Fibroblast of skin of left quadriceps (primary cell): ENCODE measurements at regions not wholly inside any gene's neighbourhood (a gene's known extent, or its start where the extent isn't known, plus 50 kb on each side); places are given as distances from the start of the nearest gene placed in this dataset.
A peak's percentile ranks its signal among the peaks of the same experiment; 100 is the strongest.
"Not testable (repeated sequence)": the region's sequence is repeated elsewhere in the genome, so short reads cannot be mapped to it uniquely, and the experiment has no call there.

Experiments used
- DNase-seq, 2 experiments: peaks; one replicate each; pipeline ENCODE4 v3.0.0-alpha.2; 2013; ENCODE audit warnings: low read depth in 2 of 2

- DNase-seq = peak in 1 of 2 experiments; percentile 31
Observed at GRCh38 chr12:89228491-89228890, 123.8 kb downstream of the DUSP6 start.

GRCh38 chr12:89227774-89228173, 124.5 kb downstream of the DUSP6 start:
- DNase-seq = no peak

DNA sequence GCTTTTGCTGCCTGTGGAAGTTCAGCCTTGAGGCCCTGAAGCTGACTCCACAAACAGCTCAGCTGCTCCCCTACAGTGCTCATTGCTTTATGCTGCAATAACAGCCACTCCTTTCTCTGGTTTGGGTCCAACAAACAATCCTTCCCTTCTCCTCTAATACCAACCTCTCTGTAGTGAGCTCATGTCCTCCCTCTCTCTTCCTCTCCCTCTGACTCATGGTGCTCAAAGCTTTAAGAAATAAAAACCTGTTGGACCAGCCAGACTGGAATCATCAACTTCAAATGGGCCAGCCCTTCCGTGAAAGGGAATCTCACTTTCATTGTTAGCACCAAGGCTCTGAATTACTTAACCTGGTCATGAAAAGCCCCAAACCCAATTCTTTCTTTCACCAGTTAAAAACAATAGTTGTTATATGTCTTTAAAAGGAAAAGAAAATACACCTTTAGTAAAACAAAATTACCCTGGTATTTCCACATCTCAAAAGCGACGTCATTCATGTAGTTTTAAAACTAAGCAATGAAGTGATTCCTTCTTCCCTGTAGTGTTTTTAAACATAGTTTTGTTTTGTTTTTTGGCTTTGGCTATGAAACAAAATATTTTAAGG, 126.4 kb downstream of the DUSP6 start:
- peak; percentile 59 to 63 for DNase-seq

- DNase-seq = no peak
Observed at GRCh38 chr12:89225401-89225800, 126.9 kb downstream of the DUSP6 start.

DNA sequence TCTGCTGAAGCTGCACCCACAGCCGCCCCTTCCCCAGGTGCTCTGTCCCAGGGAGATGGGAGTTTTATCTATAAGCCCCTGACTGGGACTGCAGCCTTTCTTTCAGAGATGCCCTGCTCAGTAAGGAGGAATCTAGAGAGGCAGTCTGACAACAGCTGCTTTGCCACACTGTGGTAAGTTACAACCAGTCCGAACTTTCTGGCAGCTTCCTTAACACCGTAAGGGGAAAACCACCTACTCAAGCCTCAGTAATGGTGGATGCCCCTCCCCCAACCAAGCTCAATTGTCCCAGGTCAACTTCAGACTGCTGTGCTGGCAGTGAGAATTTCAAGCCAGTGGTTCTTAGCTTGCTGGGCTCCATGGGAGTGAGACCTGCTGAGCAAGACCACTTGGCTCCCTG, 129.7 kb downstream of the DUSP6 start:
- not testable (repeated sequence) for DNase-seq

- no peak for DNase-seq
Observed at GRCh38 chr12:89217472-89217871, 134.8 kb downstream of the DUSP6 start.

- no peak for DNase-seq
Observed at GRCh38 chr12:89216211-89216952, 135.9 kb downstream of the DUSP6 start.

DNA sequence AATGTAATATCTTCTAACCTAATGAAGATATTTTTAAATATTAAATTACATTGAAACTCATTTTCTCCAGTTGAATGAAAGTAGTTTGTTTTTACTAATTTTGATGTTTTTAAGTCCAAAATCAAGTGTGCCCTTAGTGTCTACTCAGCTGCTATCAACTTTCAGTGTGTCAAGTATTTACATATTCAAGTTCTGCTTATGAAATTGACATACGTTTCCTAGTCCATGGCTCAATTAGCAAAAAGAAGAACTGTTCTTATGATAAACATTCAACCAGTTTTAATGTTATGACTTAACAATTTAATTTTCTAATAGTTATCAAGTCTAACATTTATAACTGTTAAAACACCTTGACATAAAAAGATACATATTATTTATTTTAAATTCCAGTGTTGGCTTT, 137.1 kb downstream of the DUSP6 start:
- no peak for DNase-seq

GRCh38 chr12:89213747-89214146, 138.6 kb downstream of the DUSP6 start:
- no peak for DNase-seq

- no peak for DNase-seq
Observed at GRCh38 chr12:89213139-89213538, 139.2 kb downstream of the DUSP6 start.

- DNase-seq = no peak
Observed at GRCh38 chr12:89212339-89212771, 139.9 kb downstream of the DUSP6 start.

DNA sequence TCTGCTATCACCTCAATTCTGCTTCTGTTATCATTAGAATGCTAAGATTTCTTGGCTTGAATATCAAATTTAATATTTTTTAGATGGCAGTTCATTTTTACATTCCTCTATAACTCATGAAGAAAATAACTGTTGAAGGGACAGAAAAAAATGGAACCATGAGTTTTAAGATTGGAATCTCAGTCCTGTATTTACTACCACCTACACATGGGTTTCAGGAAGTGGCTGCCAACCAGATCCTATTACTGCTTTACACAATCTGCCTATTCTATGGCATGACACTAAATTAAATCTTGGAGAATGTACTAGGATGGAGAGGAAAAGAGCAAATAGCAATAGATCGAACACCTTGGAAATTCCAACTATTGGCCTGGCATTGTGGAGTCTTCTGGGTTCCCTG, 140.8 kb downstream of the DUSP6 start:
- DNase-seq = no peak

- no peak for DNase-seq
Observed at GRCh38 chr12:89210277-89210676, 142.0 kb downstream of the DUSP6 start.

DNA sequence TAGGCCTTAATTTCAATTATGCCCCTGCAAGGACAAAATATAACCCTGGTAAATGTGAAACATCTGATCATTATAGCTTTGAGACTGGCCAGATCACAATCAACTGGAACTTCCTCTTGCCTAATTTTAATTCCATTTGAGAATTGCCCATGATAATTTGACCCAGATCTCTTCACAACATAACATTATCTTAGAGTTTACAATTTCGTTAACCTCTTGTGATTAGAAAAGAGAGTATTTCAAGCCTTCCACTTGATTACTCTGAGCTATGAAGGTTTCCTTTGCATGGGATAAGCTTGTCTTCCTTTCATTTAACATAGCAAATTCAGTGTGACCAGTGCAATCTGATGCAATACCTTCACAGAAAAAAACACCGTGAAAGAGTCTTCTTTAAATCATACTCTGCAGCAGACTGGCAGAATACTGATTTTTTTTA, 143.6 kb downstream of the DUSP6 start:
- DNase-seq = no peak

- no peak for DNase-seq
Observed at GRCh38 chr12:89206390-89206789, 145.9 kb downstream of the DUSP6 start.

GRCh38 chr12:89205517-89205916, 146.8 kb downstream of the DUSP6 start:
- no peak for DNase-seq

DNA sequence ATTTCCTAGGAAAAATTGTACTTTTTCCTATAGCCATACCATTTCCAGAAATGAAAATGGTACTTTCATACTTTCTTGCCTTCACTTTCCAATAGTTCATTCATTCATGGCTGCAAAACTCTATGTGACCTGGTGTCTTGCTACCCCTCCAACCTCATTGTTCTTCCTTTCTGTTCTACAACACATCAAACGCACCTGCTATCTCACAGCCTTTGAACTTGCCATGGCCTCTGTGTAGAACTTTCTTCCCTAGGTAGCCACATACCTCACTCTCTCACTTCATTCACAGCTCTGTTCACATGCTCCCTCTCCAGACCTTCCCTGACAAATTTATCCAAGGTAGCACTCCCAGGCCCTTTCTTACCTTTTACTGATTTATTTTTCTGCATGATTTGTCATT, 149.2 kb downstream of the DUSP6 start:
- DNase-seq = no peak

- DNase-seq = no peak
Observed at GRCh38 chr12:89200217-89200616, 152.1 kb downstream of the DUSP6 start.

- no peak for DNase-seq
Observed at GRCh38 chr12:89195470-89195869, 156.8 kb downstream of the DUSP6 start.

- DNase-seq = no peak
Observed at GRCh38 chr12:89194683-89195082, 157.6 kb downstream of the DUSP6 start.

DNA sequence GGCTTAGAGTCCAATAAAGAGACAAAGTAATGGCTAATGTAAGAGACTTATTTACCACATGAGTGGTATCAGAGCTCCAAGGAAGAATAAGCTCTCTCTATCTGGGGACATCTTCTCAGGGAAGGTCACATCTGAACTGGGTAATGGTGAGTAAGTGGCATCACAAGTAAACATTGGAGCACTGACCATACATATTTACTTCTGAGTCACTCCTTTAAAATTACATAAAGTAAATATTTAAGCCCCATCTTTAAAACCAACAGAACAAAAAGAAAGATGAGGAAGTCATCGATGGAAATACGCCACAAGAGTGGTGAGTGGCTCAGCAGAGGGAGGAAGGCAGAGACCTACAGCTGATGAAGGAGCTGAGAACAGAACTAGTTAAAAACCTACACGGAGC, 159.9 kb downstream of the DUSP6 start:
- DNase-seq = no peak

- not testable (repeated sequence) for DNase-seq
Observed at GRCh38 chr12:89191597-89191996, 160.7 kb downstream of the DUSP6 start.

- DNase-seq = no peak
Observed at GRCh38 chr12:89189448-89189847, 162.9 kb downstream of the DUSP6 start.

DNA sequence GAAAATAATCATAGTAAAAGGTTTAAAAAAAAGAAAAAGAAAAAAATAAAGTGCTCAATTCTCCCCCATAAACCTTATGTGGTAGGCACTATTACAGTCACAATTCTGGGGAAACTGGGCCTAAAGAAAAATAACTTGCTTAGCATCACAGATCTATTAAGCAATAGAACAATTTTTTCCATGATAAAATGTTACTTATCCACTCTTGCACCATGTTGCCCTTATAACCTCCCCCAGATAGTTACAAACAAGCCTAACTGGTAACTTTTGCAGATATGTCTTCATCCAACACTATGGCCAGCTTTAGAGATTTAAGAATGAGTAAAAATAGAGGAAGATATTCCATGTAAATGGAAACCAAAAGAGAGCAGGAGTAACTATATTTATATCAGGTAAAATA, 164.8 kb downstream of the DUSP6 start:
- no peak for DNase-seq
